IMR-90 (cell line): ENCODE measurements at regions not wholly inside any gene's neighbourhood (a gene's known extent, or its start where the extent isn't known, plus 50 kb on each side); places are given as distances from the start of the nearest gene placed in this dataset.

Source experiments
- ATAC-seq: fragments of 200-7000 bp; cut with Tn5 transposase; 2 replicates; pipeline ENCODE4 v1.9.1; 2020; ENCODE audit warnings: low read depth, mild to moderate bottlenecking, moderate library complexity
- BruUV-seq: library from RNA; stranded (reverse); fragments of 400-500 nt; replicated peaks from 2 replicates; lab custom pipeline; 2021; lab: Mats Ljungman, UMichigan
- CTCF ChIA-PET: fragments of 300-600 bp; formaldehyde crosslinking; extraction: SDS; loops from one replicate; lab custom pipeline; 2021; ENCODE audit warnings: antibody characterized with exemption; lab: Yijun Ruan, JAX
- POLR2A ChIA-PET: fragments of 300-600 bp; sonication (Branson Sonifier 250); formaldehyde crosslinking; loops from one replicate; lab custom pipeline; 2022; ENCODE audit warnings: antibody characterized with exemption; ENCODE audit not compliant: unreplicated experiment; lab: Charles Lee
- DNase-seq: peaks from one replicate; pipeline ENCODE4 v3.0.0; 2013
- H2AFZ ChIP-seq: replicated peaks from 2 replicates; pipeline ENCODE3; 2013; ENCODE audit warnings: low read length, mild to moderate bottlenecking; ENCODE audit not compliant: poor library complexity
- H2AK5ac ChIP-seq: 2 replicates; pipeline ENCODE4 v1.6.1; 2013; ENCODE audit warnings: low read depth, low read length, inconsistent platforms
- H2AK9ac ChIP-seq: replicated peaks from 2 replicates; pipeline ENCODE3; 2013; ENCODE audit warnings: mild to moderate bottlenecking, low read depth, low read length, moderate library complexity; ENCODE audit not compliant: poor library complexity
- H2BK120ac ChIP-seq: 2 replicates; pipeline ENCODE4 v1.6.1; 2013; ENCODE audit warnings: low read depth, low read length, inconsistent platforms
- H2BK15ac ChIP-seq: 3 replicates; pipeline ENCODE4 v1.6.1; 2013; ENCODE audit warnings: low read depth, low read length, inconsistent platforms
- H2BK20ac ChIP-seq: 2 replicates; pipeline ENCODE4 v1.6.1; 2013; ENCODE audit warnings: low read depth, mild to moderate bottlenecking, inconsistent platforms, low read length, moderate library complexity
- H2BK5ac ChIP-seq: 2 replicates; pipeline ENCODE4 v1.6.1; 2013; ENCODE audit warnings: mild to moderate bottlenecking, low read depth, low read length, inconsistent platforms; ENCODE audit not compliant: poor library complexity, severe bottlenecking
- H3K14ac ChIP-seq: replicated peaks from 2 replicates; pipeline ENCODE4 v1.6.1; 2013; ENCODE audit warnings: low read depth, low read length, inconsistent platforms
- H3K18ac ChIP-seq: 2 replicates; pipeline ENCODE4 v1.6.1; 2013; ENCODE audit warnings: low read depth, low read length, control low read depth
- H3K23ac ChIP-seq: 2 replicates; pipeline ENCODE4 v1.6.1; 2013; ENCODE audit warnings: low read depth, low read length, inconsistent platforms
- H3K27ac ChIP-seq: 2 replicates; pipeline ENCODE4 v1.5.1; 2013; ENCODE audit warnings: mild to moderate bottlenecking, control low read depth, low read length; ENCODE audit not compliant: insufficient read depth
- H3K27me3 ChIP-seq: 2 replicates; pipeline ENCODE4 v1.6.1; 2013; ENCODE audit warnings: low read length; ENCODE audit not compliant: control insufficient read depth, insufficient read depth
- H3K36me3 ChIP-seq: 2 replicates; pipeline ENCODE4 v1.6.1; 2013; ENCODE audit warnings: low read length, mixed read lengths; ENCODE audit not compliant: control insufficient read depth, insufficient read depth
- H3K4ac ChIP-seq: 2 replicates; pipeline ENCODE4 v1.6.1; 2013; ENCODE audit warnings: low read depth, low read length, inconsistent platforms
- H3K4me1 ChIP-seq: 2 replicates; pipeline ENCODE4 v1.6.1; 2013; ENCODE audit warnings: low read length, mixed read lengths; ENCODE audit not compliant: control insufficient read depth, insufficient read depth
- H3K4me2 ChIP-seq: 2 replicates; pipeline ENCODE4 v1.6.1; 2013; ENCODE audit warnings: low read depth, mild to moderate bottlenecking, control low read depth, low read length, moderate library complexity
- H3K4me3 ChIP-seq: 2 replicates; pipeline ENCODE4 v1.5.1; 2013; ENCODE audit warnings: low read depth, mild to moderate bottlenecking, control low read depth, low read length, moderate library complexity; ENCODE audit not compliant: insufficient read depth
- H3K56ac ChIP-seq: 2 replicates; pipeline ENCODE4 v1.6.1; 2013; ENCODE audit warnings: low read length, inconsistent platforms; ENCODE audit not compliant: insufficient read depth; ENCODE audit errors: extremely low read depth
- H3K79me1 ChIP-seq, 2 experiments: 2 replicates each; pipeline ENCODE4 v1.6.1; 2013; ENCODE audit warnings: low read length in 2 of 2, inconsistent platforms in 1 of 2, low read depth in 1 of 2
- H3K9ac ChIP-seq: 2 replicates; pipeline ENCODE4 v1.6.1; 2013; ENCODE audit warnings: low read depth, low read length, control low read depth
- H3K9me1 ChIP-seq: 2 replicates; pipeline ENCODE4 v1.6.1; 2013; ENCODE audit warnings: low read length, inconsistent platforms; ENCODE audit not compliant: insufficient read depth
- H3K9me3 ChIP-seq: 2 replicates; pipeline ENCODE4 v1.6.1; 2013; ENCODE audit warnings: low read length; ENCODE audit not compliant: control insufficient read depth, insufficient read depth
- H4K20me1 ChIP-seq: 2 replicates; pipeline ENCODE4 v1.6.1; 2013; ENCODE audit warnings: low read length, inconsistent platforms; ENCODE audit not compliant: insufficient read depth
- H4K5ac ChIP-seq: 2 replicates; pipeline ENCODE4 v1.6.1; 2013; ENCODE audit warnings: mild to moderate bottlenecking, low read depth, low read length, control low read depth
- H4K8ac ChIP-seq, 2 experiments: 2 replicates each; pipeline ENCODE4 v1.6.1; 2013; ENCODE audit warnings: low read depth in 2 of 2, low read length in 2 of 2, control low read depth in 1 of 2, inconsistent platforms in 1 of 2
- H4K91ac ChIP-seq: 2 replicates; pipeline ENCODE4 v1.6.1; 2013; ENCODE audit warnings: low read depth, low read length, inconsistent platforms; ENCODE audit not compliant: insufficient read depth
- CHD1 ChIP-seq: IDR thresholded peaks from 2 replicates; pipeline ENCODE4 v1.6.1; 2012; ENCODE audit warnings: low read depth, low read length, improper control_type of control experiment
- MAFK ChIP-seq: IDR thresholded peaks from 2 replicates; pipeline ENCODE4 v1.6.1; 2012; ENCODE audit warnings: low read depth, low read length, improper control_type of control experiment
- MXI1 ChIP-seq: IDR thresholded peaks from 2 replicates; pipeline ENCODE4 v1.6.1; 2012; ENCODE audit warnings: low read depth, mild to moderate bottlenecking, low read length, moderate library complexity, borderline replicate concordance
- RAD21 ChIP-seq: IDR thresholded peaks from 2 replicates; pipeline ENCODE4 v1.6.1; 2012; ENCODE audit warnings: low read length, improper control_type of control experiment
- RFX5 ChIP-seq: IDR thresholded peaks from 2 replicates; pipeline ENCODE4 v1.8.0; 2012; ENCODE audit warnings: low read depth, mild to moderate bottlenecking, low read length, moderate library complexity
- USF2 ChIP-seq: fragments of 150-350 bp; IDR thresholded peaks from 2 replicates; pipeline ENCODE4 v1.6.1; 2017; ENCODE audit warnings: mild to moderate bottlenecking, antibody characterized with exemption, low read length, low read depth
- WGBS, 2 experiments: methylation state at CpG; one replicate each; pipeline versions ENCODE4 v1.1.5 to v1.1.7; 2013; ENCODE audit warnings: missing lambda C conversion rate in 2 of 2; ENCODE audit not compliant: insufficient read length in 1 of 2; ENCODE audit errors: extremely low coverage in 2 of 2; 5-methylcytosine and 5-hydroxymethylcytosine counted together
- dilution Hi-C: fragments of 300-500 bp; cut with HindIII; formaldehyde crosslinking; loops from one replicate; pipeline ENCODE4 v1.14.3; 2018; ENCODE audit warnings: low sequenced_read_pairs; ENCODE audit not compliant: unreplicated experiment
- in situ Hi-C: fragments of 300-500 bp; cut with MboI; formaldehyde crosslinking; loops from 3 replicates; pipeline ENCODE4 v1.14.3; 2019; ENCODE audit warnings: low sequenced_read_pairs, inconsistent platforms, mixed read lengths
- intact Hi-C: fragments of 100-400 bp; cut with micrococcal nuclease; formaldehyde crosslinking; loops from 2 replicates; pipeline ENCODE4 v1.10.0; 2022

- Histone ChIP-seq H3K56ac (no peak overlapping the region), H3K23ac (no peak overlapping the region), H3K9me1 (no peaks in the 10 kb centered on the region), H2BK20ac (no peak overlapping the region), H3K36me3 (no peaks in the 10 kb centered on the region), H2BK5ac (no peak overlapping the region), H3K4me3 (no peak overlapping the region), H2AFZ (no peak overlapping the region), H2AK5ac (no peak overlapping the region), H3K9ac (no peak overlapping the region), H4K91ac (no peak overlapping the region), H3K27ac (no peak overlapping the region), H3K79me1 (no peaks in the 10 kb centered on the region), H2BK120ac (no peak overlapping the region), H3K14ac (no peak overlapping the region), H3K4me2 (no peak overlapping the region), H3K27me3 (no peaks in the 10 kb centered on the region), H2BK15ac (no peak overlapping the region), H3K9me3 (no peaks in the 10 kb centered on the region; the same call in 1 of the 2 replicates), H3K4ac (no peak overlapping the region), H4K5ac (no peak overlapping the region), H3K4me1 (no peaks in the 10 kb centered on the region), H4K20me1 (no peaks in the 10 kb centered on the region), H2AK9ac (no peak overlapping the region), H3K18ac (no peak overlapping the region), H4K8ac (no peak overlapping the region)
- ChIA-PET POLR2A (no interaction called here), CTCF (no interaction called here)
- intact Hi-C loops: no loop called here
- no CpG with 5 or more reads among the region's 4 CpGs for WGBS, 2 experiments
- no peak for DNase-seq
- TF ChIP-seq RAD21 (no peak), RFX5 (no peak), USF2 (no peak), MAFK (no peak), CHD1 (no peak), MXI1 (no peak)
- in situ Hi-C loops: no loop called here
- no peak for ATAC-seq
- dilution Hi-C loops: no loop called here
- BruUV-seq: no TSS peak
Observed at GRCh38 chr9:115781070-115781736, 372.4 kb upstream of the PAPPA start.
